GM12801 (cell line): ENCODE measurements at regions not wholly inside any gene's neighbourhood (a gene's known extent, or its start where the extent isn't known, plus 50 kb on each side); places are given as distances from the start of the nearest gene placed in this dataset.

ENCODE experiments used
- CTCF ChIP-seq: IDR thresholded peaks from one replicate; pipeline ENCODE4 v1.5.1; 2011; ENCODE audit warnings: control low read depth; ENCODE audit not compliant: insufficient read length; ENCODE audit errors: extremely low read depth

- TF ChIP-seq CTCF: no peak
Measured at GRCh38 chr20:41895241-41896032, 277.3 kb upstream of the CHD6 start.

DNA sequence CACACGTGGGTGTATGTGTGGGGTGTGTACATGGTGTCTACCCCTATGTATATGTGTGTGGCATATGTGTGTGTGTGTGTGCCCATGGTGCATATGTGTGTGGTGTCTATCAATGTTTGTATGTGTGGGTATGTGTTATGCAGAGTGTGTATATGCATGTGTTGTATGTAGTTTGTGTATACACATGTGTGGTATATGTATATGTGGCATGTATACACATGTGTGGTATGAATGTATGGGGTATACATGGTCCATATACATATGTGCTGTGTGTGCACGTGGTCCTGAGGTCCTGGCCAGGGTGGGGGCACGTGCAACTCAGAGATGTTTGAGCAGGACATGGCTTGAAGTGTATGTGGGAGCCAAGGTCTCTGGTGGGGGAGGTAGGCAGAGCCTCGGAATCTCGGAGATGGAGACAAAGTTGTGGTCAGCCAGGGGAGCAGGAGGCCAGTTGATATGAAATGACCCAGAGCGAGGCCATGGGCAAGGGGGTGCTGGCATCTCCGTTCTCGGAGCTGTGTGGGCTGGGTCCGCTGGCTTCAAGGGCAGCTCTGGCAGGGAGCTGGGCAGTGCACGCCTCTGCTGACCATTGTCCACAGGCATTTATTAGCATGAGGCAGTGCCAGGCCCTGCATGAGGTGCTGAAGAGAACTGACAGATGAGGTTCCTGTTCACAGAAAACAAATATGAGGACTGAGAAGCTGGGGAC, 276.2 kb upstream of the CHD6 start:
- no peak for TF ChIP-seq CTCF

DNA sequence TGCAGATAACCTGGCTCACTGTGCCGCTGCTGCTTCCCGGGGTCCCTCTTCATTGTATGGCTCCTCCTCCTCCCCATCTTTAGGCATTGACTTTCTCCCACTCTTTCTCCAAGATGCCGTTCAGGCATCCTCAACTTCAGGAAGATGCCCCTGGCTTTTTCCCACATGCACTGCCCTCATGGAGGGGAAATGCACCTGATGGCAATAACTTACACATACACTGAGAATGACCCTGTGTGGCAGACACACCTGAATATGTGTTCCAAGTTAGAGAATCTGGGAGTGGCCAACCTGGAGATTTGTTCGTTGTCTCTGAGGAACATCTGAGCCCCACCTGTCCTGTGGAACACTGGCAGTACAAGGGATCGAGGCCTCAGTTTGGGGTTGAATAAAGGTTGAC, 273.9 kb upstream of the CHD6 start:
- no peak for TF ChIP-seq CTCF

DNA sequence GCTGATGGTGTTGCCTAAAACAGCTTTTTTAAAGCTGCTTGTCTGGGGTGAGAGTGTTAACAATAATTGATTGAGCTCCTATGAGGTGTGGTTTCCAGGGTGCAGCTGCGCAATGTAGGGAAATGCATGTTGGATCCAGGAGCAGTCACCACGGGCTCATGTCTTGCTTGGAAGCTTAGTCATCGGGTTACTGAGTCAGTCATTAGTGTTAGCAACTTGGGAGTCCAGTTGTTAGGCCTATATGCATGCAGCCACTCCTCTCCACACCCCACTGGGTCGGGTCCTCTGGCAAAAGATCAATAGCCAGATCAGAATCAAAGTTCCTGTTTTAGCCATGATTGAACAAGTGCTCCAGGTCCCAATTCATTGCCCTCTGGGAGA, 271.7 kb upstream of the CHD6 start:
- TF ChIP-seq CTCF: no peak

DNA sequence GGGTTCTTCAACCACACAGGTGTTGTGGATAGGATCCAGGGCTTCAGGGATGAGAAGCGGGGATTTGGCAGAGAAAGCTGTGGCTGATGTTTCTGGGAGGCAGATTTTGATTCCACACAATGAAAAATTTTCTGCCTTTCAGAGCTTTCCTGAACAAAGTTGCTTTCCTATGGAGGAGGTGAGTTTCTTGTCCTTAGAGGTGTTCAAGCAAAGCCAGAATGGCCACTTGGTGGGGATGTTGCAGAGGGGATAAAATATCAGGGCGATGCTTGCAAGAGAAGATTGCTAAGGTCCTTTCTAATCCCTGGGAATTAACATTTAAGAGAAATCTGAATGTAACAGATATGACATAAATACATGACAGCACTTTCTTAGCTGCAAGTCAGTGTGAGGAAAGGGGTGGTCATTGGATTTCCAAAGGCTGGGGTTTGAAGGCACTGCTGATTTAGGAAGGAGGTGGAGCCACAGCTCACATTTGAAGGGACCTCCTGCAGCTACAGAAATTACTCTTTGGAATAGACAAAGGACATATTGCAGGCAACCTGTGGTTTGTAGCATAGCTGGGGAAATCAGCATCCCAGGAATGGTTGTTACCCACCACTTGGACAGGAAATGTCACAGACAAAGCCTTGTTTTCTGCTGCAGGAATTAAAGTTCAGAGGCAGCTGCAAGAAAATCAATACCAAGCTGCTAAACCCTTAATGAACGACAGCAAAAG, 271.1 kb upstream of the CHD6 start:
- no peak for TF ChIP-seq CTCF

- no peak for TF ChIP-seq CTCF
Measured at GRCh38 chr20:41888434-41888833, 270.3 kb upstream of the CHD6 start.

GRCh38 chr20:41887500-41887899, 269.3 kb upstream of the CHD6 start:
- TF ChIP-seq CTCF: no peak
